Spleen (tissue), 7 donors: ENCODE measurements at regions not wholly inside any gene's neighbourhood (a gene's known extent, or its start where the extent isn't known, plus 50 kb on each side); places are given as distances from the start of the nearest gene placed in this dataset.

Source experiments
- CTCF ChIP-seq, 11 experiments: fragments of 200-600 bp in 7 of 11; fragments of 450-650 bp in 4 of 11; sonication (generic) in 4 of 11; IDR thresholded peaks in 8 of 11; conservative IDR thresholded peaks in 3 of 11; 1 replicate in 7 of 11; 2 replicates in 4 of 11; pipeline versions ENCODE4 v1.4.0 to v1.8.0; 2016 to 2021; ENCODE audit warnings: antibody characterized with exemption in 11 of 11, inconsistent platforms in 4 of 11, mild to moderate bottlenecking in 1 of 11
- POLR2A ChIP-seq, 3 donors: fragments of 450-650 bp; IDR thresholded peaks; one replicate each; pipeline ENCODE4 v1.5.1; 2017; ENCODE audit warnings: antibody characterized with exemption in 3 of 3, mild to moderate bottlenecking in 1 of 3
- donor health status: DM: no; HTN: no; CAD: no; lungs with moderate emphysema.
- donor health status: DM: no; HTN: no; CAD: no.
- donor health status: DM: no; HTN: no; CAD: no.

- TF ChIP-seq CTCF (IDR thresholded peaks at IDR 0.05 in 8 of 11, conservative IDR thresholded peaks at IDR 0.05 in 3 of 11) (no peak), POLR2A (IDR thresholded peaks at IDR 0.05) (no peak)
Measured at GRCh38 chrX:142688256-142688655, 337.5 kb upstream of the SPANXN4 start.
